K562 (cell line): ENCODE measurements at regions not wholly inside any gene's neighbourhood (a gene's known extent, or its start where the extent isn't known, plus 50 kb on each side); places are given as distances from the start of the nearest gene placed in this dataset.

Experiments
- ATAC-seq: fragments of 200-7000 bp; cut with Tn5 transposase; 3 replicates; pipeline ENCODE4 v1.9.1; 2020; ENCODE audit warnings: moderate library complexity
- BruUV-seq: library from RNA; stranded (reverse); fragments of 400-500 nt; replicated peaks from 2 replicates; lab custom pipeline; 2021; lab: Mats Ljungman, UMichigan
- CTCF ChIA-PET: fragments of 300-600 bp; formaldehyde crosslinking; extraction: SDS; loops from one replicate; lab custom pipeline; 2021; ENCODE audit warnings: low intra/inter-chr PET ratio; lab: Yijun Ruan, JAX
- POLR2A ChIA-PET: fragments of 300-600, 350-650 bp; sonication (Branson Sonifier 250); formaldehyde crosslinking; extraction: SDS; loops from one replicate; lab custom pipeline; 2021; ENCODE audit warnings: antibody characterized with exemption, inconsistent platforms; lab: Yijun Ruan, JAX
- DNase-seq, 4 experiments: peaks; one replicate each; pipeline versions ENCODE4 v3.0.0 to v3.0.0-alpha.2; 2011 to 2018; ENCODE audit warnings: low spot score in 3 of 4, mixed read lengths in 3 of 4; ENCODE audit errors: extremely low read depth in 1 of 4
- FAIRE-seq: peaks from 2 replicates; lab custom pipeline; 2011; peaks lifted over from hg19 to GRCh38; lab: Jason Lieb, UNC
- H2AFZ ChIP-seq: 2 replicates; pipeline ENCODE4 v1.6.0; 2011; ENCODE audit warnings: low read depth, low read length, control low read depth, inconsistent platforms
- H3K27ac ChIP-seq: fragments of 200-600 bp; 3 replicates; pipeline ENCODE4 v1.8.0; 2011; ENCODE audit warnings: low read depth, mild to moderate bottlenecking, control low read depth, inconsistent platforms, low read length, moderate library complexity, mixed read lengths; ENCODE audit errors: extremely low read depth
- H3K27me3 ChIP-seq, 2 experiments: fragments of 300-600 bp in 1 of 2; 2 replicates in 1 of 2; 3 replicates in 1 of 2; pipeline versions ENCODE4 v1.6.0 to v1.8.0; 2011; ENCODE audit warnings: inconsistent platforms in 2 of 2, low read length in 2 of 2, mild to moderate bottlenecking in 1 of 2, mixed read lengths in 1 of 2, moderate library complexity in 1 of 2; ENCODE audit not compliant: control insufficient read depth in 2 of 2, insufficient read depth in 2 of 2
- H3K36me3 ChIP-seq: fragments of 300-600 bp; 3 replicates; pipeline ENCODE4 v1.8.0; 2011; ENCODE audit warnings: mild to moderate bottlenecking, low read length, inconsistent platforms; ENCODE audit not compliant: control insufficient read depth, insufficient read depth
- H3K4me1 ChIP-seq, 2 experiments: fragments of 200-600 bp in 1 of 2; replicated peaks in 1 of 2; 2 replicates in 1 of 2; 3 replicates in 1 of 2; pipeline versions ENCODE4 v1.5.1 to v1.8.0; 2011; ENCODE audit warnings: inconsistent platforms in 2 of 2, low read length in 2 of 2, mild to moderate bottlenecking in 1 of 2, mixed read lengths in 1 of 2, moderate library complexity in 1 of 2; ENCODE audit not compliant: control insufficient read depth in 2 of 2, insufficient read depth in 2 of 2
- H3K4me2 ChIP-seq: 2 replicates; pipeline ENCODE4 v1.6.1; 2011; ENCODE audit warnings: low read length, control low read depth, inconsistent platforms, mixed read lengths; ENCODE audit not compliant: insufficient read depth
- H3K4me3 ChIP-seq: fragments of 200-600 bp; sonication (generic), shearing (Covaris generic); 2 replicates; pipeline ENCODE4 v1.5.1; 2016; ENCODE audit warnings: control low read depth, inconsistent platforms
- H3K79me2 ChIP-seq: fragments of 200-600 bp; 3 replicates; pipeline ENCODE4 v1.8.0; 2011; ENCODE audit warnings: low read length, inconsistent platforms; ENCODE audit not compliant: control insufficient read depth, insufficient read depth
- H3K9ac ChIP-seq, 2 experiments: 2 replicates each; pipeline versions ENCODE4 v1.6.0 to v1.6.1; 2011; ENCODE audit warnings: low read depth in 2 of 2, low read length in 2 of 2, control low read depth in 1 of 2, inconsistent platforms in 1 of 2, mild to moderate bottlenecking in 1 of 2, mixed read lengths in 1 of 2; ENCODE audit not compliant: insufficient read depth in 1 of 2
- H3K9me1 ChIP-seq: one replicate; pipeline ENCODE4 v1.6.0; 2011; ENCODE audit warnings: inconsistent platforms, mild to moderate bottlenecking, low read length, moderate library complexity; ENCODE audit not compliant: control insufficient read depth, insufficient read depth
- H3K9me3 ChIP-seq: replicated peaks from 2 replicates; pipeline ENCODE4 v1.5.1; 2011; ENCODE audit warnings: low read depth, low read length, inconsistent platforms; ENCODE audit not compliant: control insufficient read depth, insufficient read depth
- H4K20me1 ChIP-seq: replicated peaks from 2 replicates; pipeline ENCODE4 v1.6.1; 2011; ENCODE audit warnings: low read length, inconsistent platforms, mixed read lengths; ENCODE audit not compliant: control insufficient read depth, insufficient read depth
- BRF2 ChIP-seq: IDR thresholded peaks from 3 replicates; pipeline ENCODE4 v1.6.1; 2011; ENCODE audit warnings: borderline replicate concordance, mild to moderate bottlenecking; ENCODE audit not compliant: insufficient read length, insufficient read depth
- CHD4 ChIP-seq: fragments of 200-600 bp; sonication (generic); IDR thresholded peaks from 3 replicates; pipeline ENCODE4 v1.6.1; 2012; ENCODE audit warnings: low read depth, mild to moderate bottlenecking, mixed read lengths, low read length, inconsistent platforms; ENCODE audit not compliant: insufficient read depth, insufficient replicate concordance, poor library complexity, severe bottlenecking
- EHMT2 ChIP-seq: fragments of 450-650 bp; IDR thresholded peaks from 2 replicates; pipeline ENCODE4 v1.6.1; 2018; ENCODE audit warnings: antibody characterized with exemption
- FOXJ2 ChIP-seq: fragments of 200-800 bp; sonication (Bioruptor generic); IDR thresholded peaks from 2 replicates; pipeline ENCODE4 v1.6.1; 2016; ENCODE audit warnings: missing genetic modification characterization, missing compliant biosample characterization
- HMBOX1 ChIP-seq: sonication (generic); IDR thresholded peaks from 2 replicates; pipeline ENCODE4 v1.6.1; 2016
- PRMT5 ChIP-seq: sonication (generic); formaldehyde crosslinking; IDR thresholded peaks from 2 replicates; pipeline ENCODE4 v1.5.0; 2020; ENCODE audit warnings: missing genetic modification reagents
- PTTG1 ChIP-seq: fragments of 450-650 bp; IDR thresholded peaks from 2 replicates; pipeline ENCODE4 v1.6.1; 2016; ENCODE audit warnings: low read depth, mild to moderate bottlenecking, missing genetic modification characterization, missing compliant biosample characterization
- SIN3B ChIP-seq: fragments of 450-650 bp; IDR thresholded peaks from 2 replicates; pipeline ENCODE4 v1.6.1; 2017; ENCODE audit warnings: low read depth, mild to moderate bottlenecking, moderate library complexity
- TCFL5 ChIP-seq: fragments of 250-450 bp; sonication (Bioruptor Pico); conservative IDR thresholded peaks from 2 replicates; pipeline ENCODE4 v1.6.1; 2021; ENCODE audit warnings: mild to moderate bottlenecking, moderate library complexity, matching md5 sums
- ZFX ChIP-seq: sonication (generic); formaldehyde crosslinking; IDR thresholded peaks from 2 replicates; pipeline ENCODE4 v1.8.0; 2022; ENCODE audit warnings: mild to moderate bottlenecking, missing genetic modification reagents, moderate library complexity
- ZNF282 ChIP-seq: sonication (generic); formaldehyde crosslinking; IDR thresholded peaks from 2 replicates; pipeline ENCODE4 v1.8.1; 2023; ENCODE audit warnings: missing genetic modification reagents
- ZNF589 ChIP-seq: fragments of 200-800 bp; sonication (Bioruptor generic); IDR thresholded peaks from 2 replicates; pipeline ENCODE4 v1.6.1; 2016; ENCODE audit warnings: low read depth, missing genetic modification characterization, missing compliant biosample characterization
- WGBS: fragments of 100-300 bp; shearing (Covaris generic); methylation state at CpG from one replicate; pipeline ENCODE4 v1.1.6; 2016; ENCODE audit warnings: low coverage, mixed read lengths; ENCODE audit not compliant: insufficient coverage; ENCODE audit errors: missing lambda C conversion rate; 5-methylcytosine and 5-hydroxymethylcytosine counted together
- in situ Hi-C: fragments of 300-500 bp; cut with MboI; formaldehyde crosslinking; loops from 4 replicates; pipeline ENCODE4 v1.15.0; 2018; ENCODE audit warnings: inconsistent platforms, mixed read lengths
- intact Hi-C: fragments of 100-400 bp; cut with micrococcal nuclease; formaldehyde crosslinking; loops from 2 replicates; pipeline ENCODE4 v1.14.2; 2022
- TF ChIP-seq, protein P1 (sequence below), 3 experiments: fragments of 200-800 bp in 1 of 3; sonication (Bioruptor generic) in 1 of 3; sonication (generic) in 1 of 3; formaldehyde crosslinking in 1 of 3; IDR thresholded peaks; 2 replicates each; pipeline versions ENCODE4 v1.6.1 to v1.8.0; 2016 to 2022; ENCODE audit warnings: mild to moderate bottlenecking in 2 of 3, missing compliant biosample characterization in 2 of 3, missing genetic modification characterization in 2 of 3, missing genetic modification reagents in 1 of 3
- TF ChIP-seq, protein P2 (sequence below): sonication (generic); formaldehyde crosslinking; IDR thresholded peaks from 2 replicates; pipeline ENCODE4 v1.8.0; 2023; ENCODE audit warnings: mild to moderate bottlenecking, missing genetic modification reagents

GRCh38 chr4:96316776-96317175, 476.9 kb downstream of the PDHA2 start:
- H3K36me3 ChIP-seq = no peaks in the 10 kb centered on the region
- CTCF ChIA-PET = no interaction called here
- TF ChIP-seq PTTG1 (tag) (no peak), ZNF589 (CRISPR knock-in tag) (no peak), EHMT2 (no peak), ZFX (CRISPR knock-in tag) (no peak), BRF2 (no peak), ZNF282 (no peak), PRMT5 (CRISPR knock-in tag) (no peak), TCFL5 (CRISPR knock-in tag) (no peak), CHD4 (no peak), SIN3B (no peak), HMBOX1 (no peak), FOXJ2 (no peak)
- TF ChIP-seq, protein P1, sequence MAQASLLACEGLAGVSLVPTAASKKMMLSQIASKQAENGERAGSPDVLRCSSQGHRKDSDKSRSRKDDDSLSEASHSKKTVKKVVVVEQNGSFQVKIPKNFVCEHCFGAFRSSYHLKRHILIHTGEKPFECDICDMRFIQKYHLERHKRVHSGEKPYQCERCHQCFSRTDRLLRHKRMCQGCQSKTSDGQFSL (CRISPR knock-in tag; IDR thresholded peaks at IDR 0.05) = no peak
- TF ChIP-seq, protein P1 (tag; IDR thresholded peaks at IDR 0.05) = no peak
- TF ChIP-seq, protein P2, sequence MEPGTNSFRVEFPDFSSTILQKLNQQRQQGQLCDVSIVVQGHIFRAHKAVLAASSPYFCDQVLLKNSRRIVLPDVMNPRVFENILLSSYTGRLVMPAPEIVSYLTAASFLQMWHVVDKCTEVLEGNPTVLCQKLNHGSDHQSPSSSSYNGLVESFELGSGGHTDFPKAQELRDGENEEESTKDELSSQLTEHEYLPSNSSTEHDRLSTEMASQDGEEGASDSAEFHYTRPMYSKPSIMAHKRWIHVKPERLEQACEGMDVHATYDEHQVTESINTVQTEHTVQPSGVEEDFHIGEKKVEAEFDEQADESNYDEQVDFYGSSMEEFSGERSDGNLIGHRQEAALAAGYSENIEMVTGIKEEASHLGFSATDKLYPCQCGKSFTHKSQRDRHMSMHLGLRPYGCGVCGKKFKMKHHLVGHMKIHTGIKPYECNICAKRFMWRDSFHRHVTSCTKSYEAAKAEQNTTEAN (CRISPR knock-in tag) = no peak

More at GRCh38 chr4:96316776-96317175, 476.9 kb downstream of the PDHA2 start:
- Histone ChIP-seq H3K27me3 (no peaks in the 10 kb centered on the region), H3K27ac (no peak overlapping the region), H2AFZ (no peak overlapping the region), H3K9me1 (no peaks in the 10 kb centered on the region), H3K4me1 (no peaks in the 10 kb centered on the region), H3K4me3 (no peak overlapping the region), H4K20me1 (no peaks in the 10 kb centered on the region), H3K9me3 (no peaks in the 10 kb centered on the region), H3K9ac (no peak overlapping the region), H3K4me2 (no peak overlapping the region), H3K79me2 (no peaks in the 10 kb centered on the region)
- intact Hi-C loops = no loop called here
- POLR2A ChIA-PET = interaction anchor here (0.6 kb wide), 1 partner anchor 11 kb away, joined by 3 read pairs; no protein-coding TSS in a partner anchor
- WGBS = 0% methylated on average over 2 of the region's 2 CpGs
- DNase-seq (no peak), FAIRE-seq (no peak), ATAC-seq (no peak)
- no TSS peak for BruUV-seq
- in situ Hi-C loops = no loop called here
